HG03103 (cell line): ENCODE measurements at regions not wholly inside any gene's neighbourhood (a gene's known extent, or its start where the extent isn't known, plus 50 kb on each side); places are given as distances from the start of the nearest gene placed in this dataset.

Experiments
- ATAC-seq: cut with Tn5 transposase; IDR thresholded peaks from one replicate; pipeline ENCODE4 v1.9.1; 2021; ENCODE audit warnings: low read depth; ENCODE audit not compliant: unreplicated experiment

GRCh38 chr10:89879121-89879520 lies 177.7 kb downstream of the KIF20B start:
- ATAC-seq: no peak

GRCh38 chr10:89887406-89887805 lies 186.0 kb downstream of the KIF20B start:
- ATAC-seq: peak; percentile 47

GRCh38 chr10:89887830-89888229 lies 186.4 kb downstream of the KIF20B start:
- ATAC-seq: peak; percentile 58

GRCh38 chr10:89888321-89889070 lies 187.1 kb downstream of the KIF20B start:
- peak; percentile 74 for ATAC-seq

- ATAC-seq: no peak
These were observed 188.2 kb downstream of the KIF20B start for GRCh38 chr10:89889606-89890005.

- ATAC-seq: no peak
These were observed 189.7 kb downstream of the KIF20B start for GRCh38 chr10:89891006-89891535.

GRCh38 chr10:89894051-89894450 lies 192.7 kb downstream of the KIF20B start:
- ATAC-seq: no peak

- ATAC-seq: no peak
These were observed 199.2 kb downstream of the KIF20B start for GRCh38 chr10:89900554-89900953.

- no peak for ATAC-seq
These were observed 200.5 kb downstream of the KIF20B start for GRCh38 chr10:89901895-89902294.

- ATAC-seq: no peak
These were observed 203.4 kb downstream of the KIF20B start for GRCh38 chr10:89904755-89905154.

GRCh38 chr10:89909752-89910151 lies 208.4 kb downstream of the KIF20B start:
- ATAC-seq: no peak

- ATAC-seq: no peak
These were observed 213.6 kb downstream of the KIF20B start for GRCh38 chr10:89915021-89915420.

GRCh38 chr10:89915968-89916367 lies 214.6 kb downstream of the KIF20B start:
- ATAC-seq: no peak

- no peak for ATAC-seq
These were observed 215.3 kb downstream of the KIF20B start for GRCh38 chr10:89916468-89917215.

GRCh38 chr10:89921403-89921802 lies 220.0 kb downstream of the KIF20B start:
- no peak for ATAC-seq

- ATAC-seq: no peak
These were observed 222.3 kb downstream of the KIF20B start for GRCh38 chr10:89923661-89924060.

GRCh38 chr10:89924261-89924660 lies 222.9 kb downstream of the KIF20B start:
- no peak for ATAC-seq

GRCh38 chr10:89926736-89927135 lies 225.3 kb downstream of the KIF20B start:
- ATAC-seq: no peak

- no peak for ATAC-seq
These were observed 228.1 kb downstream of the KIF20B start for GRCh38 chr10:89929282-89930026.

GRCh38 chr10:89937494-89937893 lies 236.1 kb downstream of the KIF20B start:
- no peak for ATAC-seq

GRCh38 chr10:89940076-89940475 lies 238.7 kb downstream of the KIF20B start:
- ATAC-seq: no peak
